SH-SY5Y (cell line): ENCODE measurements at regions not wholly inside any gene's neighbourhood (a gene's known extent, or its start where the extent isn't known, plus 50 kb on each side); places are given as distances from the start of the nearest gene placed in this dataset.
A peak's percentile ranks its signal among the peaks of the same experiment; 100 is the strongest.

Experiments used
- GATA2 ChIP-seq: IDR thresholded peaks from 2 replicates; pipeline ENCODE4 v1.6.1; 2011; ENCODE audit warnings: mild to moderate bottlenecking, low read depth, low read length
- GATA3 ChIP-seq: IDR thresholded peaks from 2 replicates; pipeline ENCODE4 v1.6.1; 2011; ENCODE audit warnings: low read depth, mild to moderate bottlenecking, low read length, moderate library complexity

DNA sequence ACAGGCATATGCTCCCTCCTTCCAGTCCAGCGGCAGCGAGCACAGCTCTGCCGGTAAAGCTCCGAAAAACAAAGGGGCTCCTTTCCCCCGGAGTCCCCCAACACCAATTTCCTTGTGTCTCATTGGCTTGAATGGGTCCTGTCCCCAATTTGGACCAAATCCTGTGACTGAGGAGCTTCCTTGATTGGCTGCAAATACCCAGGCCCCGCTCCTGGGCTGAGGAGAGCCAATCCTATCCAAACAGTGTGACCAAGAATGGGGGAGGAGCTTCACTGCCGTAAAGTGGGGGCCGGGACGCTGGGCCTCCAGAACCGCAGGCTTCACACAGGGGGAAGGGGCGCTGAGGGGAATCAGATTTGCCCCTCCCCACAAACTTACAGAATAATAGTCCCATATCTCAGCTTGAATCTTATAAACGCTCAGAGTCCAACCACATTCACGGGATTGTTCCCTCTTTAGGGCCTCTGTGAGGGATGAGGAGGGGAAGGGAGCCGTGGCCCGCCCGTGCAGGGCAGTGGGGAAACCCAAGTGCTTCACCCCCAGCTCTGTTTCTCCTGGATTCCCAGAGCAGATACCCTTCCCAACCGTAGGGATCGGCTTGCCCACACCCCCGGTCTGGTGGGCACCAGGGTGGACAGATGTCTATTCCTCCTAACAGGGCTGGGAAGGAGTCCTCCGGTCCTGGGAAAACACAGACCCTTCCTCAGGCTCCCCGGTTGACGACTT, 141.0 kb upstream of the MLN start:
- TF ChIP-seq GATA3 (no peak), GATA2 (no peak)

GRCh38 chr6:33936886-33937285, 133.1 kb upstream of the MLN start:
- no peak for TF ChIP-seq GATA2
- no peak for TF ChIP-seq GATA3

GRCh38 chr6:33935439-33936080, 131.8 kb upstream of the MLN start:
- TF ChIP-seq GATA3 (no peak), GATA2 (no peak)

DNA sequence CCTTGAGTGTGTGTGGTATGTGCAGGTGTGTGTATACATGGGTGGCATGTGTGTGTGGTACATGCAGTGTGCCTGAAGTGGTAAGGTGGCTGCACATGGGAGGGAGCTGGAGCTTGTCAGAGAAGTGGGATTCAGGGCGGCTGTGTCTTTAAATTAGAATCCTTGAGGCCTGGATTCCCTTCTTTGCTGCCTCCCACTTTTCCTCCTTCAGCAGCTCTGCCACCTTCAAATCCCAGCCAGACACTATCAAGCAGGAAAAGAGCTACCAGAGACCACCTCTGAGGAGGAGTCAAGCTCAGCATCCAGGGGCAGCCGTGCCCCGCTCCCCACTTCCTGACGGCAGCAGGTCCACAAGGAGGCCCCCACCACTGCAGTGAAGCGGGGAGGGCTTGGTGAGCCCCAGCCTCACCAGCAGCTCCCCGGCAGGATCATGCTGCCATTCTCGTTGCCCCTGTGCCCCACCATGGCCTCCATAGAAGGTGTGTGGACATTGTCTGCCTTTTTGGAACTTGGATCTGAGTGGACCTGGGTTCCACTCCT, 131.0 kb upstream of the MLN start:
- no peak for TF ChIP-seq GATA2
- TF ChIP-seq GATA3: no peak

DNA sequence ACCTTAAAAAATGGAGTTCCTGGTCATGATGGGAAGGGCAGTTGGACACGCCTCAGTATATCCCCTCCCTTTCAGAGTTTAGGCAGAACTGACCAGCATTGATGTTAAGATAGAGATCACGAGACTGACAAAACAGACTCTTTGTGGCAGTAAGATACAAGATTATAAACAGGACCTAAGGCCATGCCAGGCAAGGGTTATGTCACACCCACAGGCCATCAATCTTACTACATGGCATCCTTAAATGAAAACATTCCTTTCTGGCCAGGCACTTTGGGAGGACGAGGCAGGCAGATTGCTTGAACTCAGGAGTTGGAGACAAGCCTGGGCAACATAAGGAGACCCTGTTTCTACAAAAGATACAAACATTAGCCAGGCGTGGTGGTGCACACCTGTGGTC, 129.3 kb upstream of the MLN start:
- TF ChIP-seq GATA3: no peak
- TF ChIP-seq GATA2: peak; percentile 48; the same call in 1 of the 2 replicates

GRCh38 chr6:33931799-33932198, 128.0 kb upstream of the MLN start:
- TF ChIP-seq GATA2 (no peak), GATA3 (no peak)

- TF ChIP-seq GATA2 (no peak), GATA3 (no peak)
These were observed 125.9 kb upstream of the MLN start for GRCh38 chr6:33929575-33930288.

- no peak for TF ChIP-seq GATA3
- no peak for TF ChIP-seq GATA2
These were observed 123.8 kb upstream of the MLN start for GRCh38 chr6:33927616-33928015.

- no peak for TF ChIP-seq GATA3
- TF ChIP-seq GATA2: no peak
These were observed 123.3 kb upstream of the MLN start for GRCh38 chr6:33927112-33927511.

- TF ChIP-seq GATA2 (no peak), GATA3 (no peak)
These were observed 122.6 kb upstream of the MLN start for GRCh38 chr6:33926451-33926850.

DNA sequence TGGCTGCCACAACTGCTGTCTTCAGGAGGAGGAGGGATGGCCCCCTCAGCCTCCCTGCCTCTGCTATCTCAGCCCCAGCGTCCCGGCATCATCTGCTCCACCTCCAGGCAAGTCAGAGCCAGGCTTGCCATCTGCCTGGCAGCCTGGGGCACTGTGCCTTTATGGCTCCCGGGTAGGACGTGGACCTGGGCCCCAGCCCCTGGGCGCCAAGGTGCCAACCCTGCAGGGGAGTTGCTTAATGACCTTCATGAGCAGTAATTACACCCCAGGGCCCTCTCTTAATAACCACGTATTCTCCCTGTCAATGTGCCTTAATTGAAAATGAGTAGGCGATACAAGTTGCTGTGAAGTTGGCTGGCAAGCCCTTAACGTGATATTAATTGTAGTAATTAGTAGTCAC, 122.1 kb upstream of the MLN start:
- TF ChIP-seq GATA2 (no peak), GATA3 (no peak)

GRCh38 chr6:33925210-33925609, 121.4 kb upstream of the MLN start:
- TF ChIP-seq GATA3: no peak
- TF ChIP-seq GATA2: no peak

DNA sequence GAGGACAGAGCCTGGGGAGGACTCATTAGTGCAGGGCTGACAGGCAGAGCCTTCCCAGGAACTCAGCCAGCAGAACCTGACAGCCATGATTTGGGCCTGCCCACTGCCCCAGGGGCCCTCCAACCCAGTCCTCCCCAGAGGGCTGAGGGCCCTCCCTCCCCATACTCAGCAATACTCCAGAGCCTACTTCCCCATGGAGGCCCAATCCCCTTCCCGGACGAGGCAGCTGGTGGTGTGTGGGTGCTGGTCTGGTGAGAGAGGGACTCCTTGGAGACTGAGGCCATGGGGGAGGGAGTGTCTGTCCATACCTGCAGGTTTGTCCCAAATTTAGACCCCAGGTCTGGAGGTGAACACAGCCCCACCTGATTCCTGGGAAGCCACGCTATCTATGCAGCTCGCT, 120.9 kb upstream of the MLN start:
- TF ChIP-seq GATA2: no peak
- no peak for TF ChIP-seq GATA3

DNA sequence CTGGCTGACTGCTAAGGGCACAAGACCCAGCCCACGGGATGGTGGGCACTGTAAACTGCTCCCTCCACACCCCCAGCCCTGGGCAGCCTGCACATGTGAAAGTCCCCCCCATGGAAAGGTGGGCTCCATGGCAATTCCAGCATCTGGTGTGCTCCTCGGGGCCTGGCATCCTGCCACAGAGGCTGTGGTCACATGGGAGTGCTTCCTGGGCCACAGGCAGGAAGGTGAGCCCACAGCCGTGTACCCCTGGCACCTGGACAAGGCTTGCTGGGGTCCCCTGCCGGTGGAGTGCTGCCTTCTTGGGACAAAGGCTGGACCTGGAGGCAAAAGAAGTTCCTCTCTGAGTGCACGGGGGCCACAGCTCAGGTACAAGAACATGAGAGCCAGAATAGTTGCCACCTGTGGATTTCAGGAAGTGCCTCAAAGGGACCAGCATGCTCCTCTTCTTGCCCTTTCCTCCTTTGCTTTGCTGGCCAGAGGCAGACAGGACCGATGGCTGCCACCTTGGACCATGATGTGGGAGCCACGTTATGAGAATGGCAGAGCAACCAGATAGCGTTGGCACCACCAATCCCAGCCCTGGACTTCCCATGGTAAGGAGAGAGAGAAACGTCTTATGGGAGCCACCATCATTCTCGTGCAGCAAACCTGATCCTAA, 120.2 kb upstream of the MLN start:
- TF ChIP-seq GATA2 (no peak), GATA3 (no peak)
